OCI-M1 (cell line): ENCODE measurements at regions not wholly inside any gene's neighbourhood (a gene's known extent, or its start where the extent isn't known, plus 50 kb on each side); places are given as distances from the start of the nearest gene placed in this dataset.
"Not testable (repeated sequence)": the region's sequence is repeated elsewhere in the genome, so short reads cannot be mapped to it uniquely, and the experiment has no call there.

Experiments
- DNase-seq: peaks from one replicate; lab custom pipeline; 2025; lab: John Stamatoyannopoulos, UW

GRCh38 chr14:51342226-51342625 is 102.2 kb downstream of the TMX1 start:
- no peak for DNase-seq

GRCh38 chr14:51351997-51352396 is 112.0 kb downstream of the TMX1 start:
- DNase-seq, result no peak

- DNase-seq, result no peak
Observed at GRCh38 chr14:51353901-51354300, 113.9 kb downstream of the TMX1 start.

GRCh38 chr14:51354846-51355245 is 114.8 kb downstream of the TMX1 start:
- DNase-seq, result no peak

- no peak for DNase-seq
Observed at GRCh38 chr14:51356381-51356780, 116.3 kb downstream of the TMX1 start.

- DNase-seq, result no peak
Observed at GRCh38 chr14:51357250-51357649, 117.2 kb downstream of the TMX1 start.

GRCh38 chr14:51360592-51360991 is 120.5 kb downstream of the TMX1 start:
- DNase-seq, result no peak

GRCh38 chr14:51365241-51365965 is 125.4 kb downstream of the TMX1 start:
- DNase-seq, result no peak

- DNase-seq, result not testable (repeated sequence)
Observed at GRCh38 chr14:51366460-51366859, 126.4 kb downstream of the TMX1 start.

GRCh38 chr14:51366866-51367599 is 127.0 kb downstream of the TMX1 start:
- DNase-seq, result not testable (repeated sequence)

- DNase-seq, result no peak
Observed at GRCh38 chr14:51367600-51367931, 127.5 kb downstream of the TMX1 start.

- DNase-seq, result no peak
Observed at GRCh38 chr14:51368721-51369163, 128.7 kb downstream of the TMX1 start.

GRCh38 chr14:51369814-51370213 is 129.8 kb downstream of the TMX1 start:
- DNase-seq, result peak; percentile 18

GRCh38 chr14:51370758-51371386 is 130.8 kb downstream of the TMX1 start:
- no peak for DNase-seq

- not testable (repeated sequence) for DNase-seq
Observed at GRCh38 chr14:51377186-51377585, 137.1 kb downstream of the TMX1 start.

GRCh38 chr14:51382506-51382905 is 142.5 kb downstream of the TMX1 start:
- no peak for DNase-seq

- DNase-seq, result no peak
Observed at GRCh38 chr14:51386411-51386810, 146.4 kb downstream of the TMX1 start.

GRCh38 chr14:51386983-51387735 is 147.1 kb downstream of the TMX1 start:
- no peak for DNase-seq

GRCh38 chr14:51392416-51392815 is 152.4 kb downstream of the TMX1 start:
- DNase-seq, result no peak

- no peak for DNase-seq
Observed at GRCh38 chr14:51394384-51394783, 154.3 kb downstream of the TMX1 start.

GRCh38 chr14:51394804-51395203 is 154.8 kb downstream of the TMX1 start:
- no peak for DNase-seq

GRCh38 chr14:51395361-51395849 is 155.4 kb downstream of the TMX1 start:
- no peak for DNase-seq
